ENCODE measurements at regions not wholly inside any gene's neighbourhood (a gene's known extent, or its start where the extent isn't known, plus 50 kb on each side); places are given as distances from the start of the nearest gene placed in this dataset.
"Not testable (repeated sequence)": the region's sequence is repeated elsewhere in the genome, so short reads cannot be mapped to it uniquely, and the experiment has no call there.

- DNase-seq (ENCODE audit: low read depth in 3 of 3): no peak
Observed at GRCh38 chr6:167709196-167709595, 117.5 kb upstream of the AFDN start.

GRCh38 chr6:167709776-167710336, 116.9 kb upstream of the AFDN start:
- DNase-seq (ENCODE audit: low read depth in 3 of 3): not testable (repeated sequence)

- no peak for DNase-seq (ENCODE audit: low read depth in 3 of 3)
Observed at GRCh38 chr6:167710363-167710920, 116.3 kb upstream of the AFDN start.

- DNase-seq (ENCODE audit: low read depth in 3 of 3): no peak
Observed at GRCh38 chr6:167711211-167711610, 115.5 kb upstream of the AFDN start.

- no peak for DNase-seq (ENCODE audit: low read depth in 3 of 3)
Observed at GRCh38 chr6:167711768-167712730, 114.7 kb upstream of the AFDN start.

- no peak for DNase-seq (ENCODE audit: low read depth in 3 of 3)
Observed at GRCh38 chr6:167712731-167713475, 113.8 kb upstream of the AFDN start.

- DNase-seq (ENCODE audit: low read depth in 3 of 3): no peak
Observed at GRCh38 chr6:167714152-167714551, 112.6 kb upstream of the AFDN start.

- DNase-seq (ENCODE audit: low read depth in 3 of 3): no peak
Observed at GRCh38 chr6:167717455-167717854, 109.3 kb upstream of the AFDN start.

GRCh38 chr6:167717867-167718266, 108.8 kb upstream of the AFDN start:
- DNase-seq (ENCODE audit: low read depth in 3 of 3): no peak

GRCh38 chr6:167719920-167720319, 106.8 kb upstream of the AFDN start:
- no peak for DNase-seq (ENCODE audit: low read depth in 3 of 3)

- DNase-seq (ENCODE audit: low read depth in 3 of 3): no peak
Observed at GRCh38 chr6:167720456-167721285, 106.0 kb upstream of the AFDN start.

GRCh38 chr6:167721291-167721690, 105.4 kb upstream of the AFDN start:
- no peak for DNase-seq (ENCODE audit: low read depth in 3 of 3)

- DNase-seq (ENCODE audit: low read depth in 3 of 3): no peak
Observed at GRCh38 chr6:167722634-167723309, 103.9 kb upstream of the AFDN start.

- DNase-seq (ENCODE audit: low read depth in 3 of 3): no peak
Observed at GRCh38 chr6:167726043-167726621, 100.6 kb upstream of the AFDN start.

GRCh38 chr6:167730441-167730840, 96.3 kb upstream of the AFDN start:
- DNase-seq (ENCODE audit: low read depth in 3 of 3): no peak

- DNase-seq (ENCODE audit: low read depth in 3 of 3): no peak
Observed at GRCh38 chr6:167731216-167731615, 95.5 kb upstream of the AFDN start.

- DNase-seq (ENCODE audit: low read depth in 3 of 3): no peak
Observed at GRCh38 chr6:167731731-167732422, 94.8 kb upstream of the AFDN start.

- DNase-seq (ENCODE audit: low read depth in 3 of 3): no peak
Observed at GRCh38 chr6:167733740-167734661, 92.7 kb upstream of the AFDN start.

- no peak for DNase-seq (ENCODE audit: low read depth in 3 of 3)
Observed at GRCh38 chr6:167734662-167735083, 92.0 kb upstream of the AFDN start.
